ENCODE measurements at regions not wholly inside any gene's neighbourhood (a gene's known extent, or its start where the extent isn't known, plus 50 kb on each side); places are given as distances from the start of the nearest gene placed in this dataset.
A peak's percentile ranks its signal among the peaks of the same experiment; 100 is the strongest.

DNA sequence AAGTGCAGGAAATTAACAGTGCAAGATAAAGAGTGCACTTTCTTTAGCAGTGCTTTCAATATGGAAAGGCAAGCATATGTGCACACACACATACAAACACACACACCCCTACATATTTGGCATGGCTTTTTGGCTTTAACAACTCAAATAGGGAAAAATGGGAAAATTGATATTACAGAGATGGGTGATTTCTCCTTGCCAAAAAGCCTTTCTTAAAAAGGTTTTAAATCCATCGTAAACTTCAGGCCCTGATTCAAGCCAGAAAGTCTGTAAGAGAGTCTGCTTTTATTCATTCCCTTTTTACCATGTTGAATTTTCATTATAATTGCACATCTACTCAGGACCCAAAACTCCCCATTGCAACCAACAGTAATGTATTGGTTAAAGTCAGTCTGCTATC, 612.0 kb upstream of the ACTRT1 start:
- no peaks in the 10 kb centered on the region for H3K36me3 Mint-ChIP-seq (ENCODE audit: low read depth)
- no peaks in the 10 kb centered on the region for H3K27me3 Mint-ChIP-seq (ENCODE audit: low read depth)
- no peak overlapping the region for H3K27ac Mint-ChIP-seq
- H3K4me1 Mint-ChIP-seq = no peaks in the 10 kb centered on the region
- H3K9me3 Mint-ChIP-seq = peaks cover 11% of the 10 kb centered on the region
- no peak overlapping the region for H3K4me3 Mint-ChIP-seq
- TF ChIP-seq, protein P1, sequence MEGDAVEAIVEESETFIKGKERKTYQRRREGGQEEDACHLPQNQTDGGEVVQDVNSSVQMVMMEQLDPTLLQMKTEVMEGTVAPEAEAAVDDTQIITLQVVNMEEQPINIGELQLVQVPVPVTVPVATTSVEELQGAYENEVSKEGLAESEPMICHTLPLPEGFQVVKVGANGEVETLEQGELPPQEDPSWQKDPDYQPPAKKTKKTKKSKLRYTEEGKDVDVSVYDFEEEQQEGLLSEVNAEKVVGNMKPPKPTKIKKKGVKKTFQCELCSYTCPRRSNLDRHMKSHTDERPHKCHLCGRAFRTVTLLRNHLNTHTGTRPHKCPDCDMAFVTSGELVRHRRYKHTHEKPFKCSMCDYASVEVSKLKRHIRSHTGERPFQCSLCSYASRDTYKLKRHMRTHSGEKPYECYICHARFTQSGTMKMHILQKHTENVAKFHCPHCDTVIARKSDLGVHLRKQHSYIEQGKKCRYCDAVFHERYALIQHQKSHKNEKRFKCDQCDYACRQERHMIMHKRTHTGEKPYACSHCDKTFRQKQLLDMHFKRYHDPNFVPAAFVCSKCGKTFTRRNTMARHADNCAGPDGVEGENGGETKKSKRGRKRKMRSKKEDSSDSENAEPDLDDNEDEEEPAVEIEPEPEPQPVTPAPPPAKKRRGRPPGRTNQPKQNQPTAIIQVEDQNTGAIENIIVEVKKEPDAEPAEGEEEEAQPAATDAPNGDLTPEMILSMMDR (IDR thresholded peaks at IDR 0.05; ENCODE audit: unreplicated experiment in 3 of 3) = no peak

DNA sequence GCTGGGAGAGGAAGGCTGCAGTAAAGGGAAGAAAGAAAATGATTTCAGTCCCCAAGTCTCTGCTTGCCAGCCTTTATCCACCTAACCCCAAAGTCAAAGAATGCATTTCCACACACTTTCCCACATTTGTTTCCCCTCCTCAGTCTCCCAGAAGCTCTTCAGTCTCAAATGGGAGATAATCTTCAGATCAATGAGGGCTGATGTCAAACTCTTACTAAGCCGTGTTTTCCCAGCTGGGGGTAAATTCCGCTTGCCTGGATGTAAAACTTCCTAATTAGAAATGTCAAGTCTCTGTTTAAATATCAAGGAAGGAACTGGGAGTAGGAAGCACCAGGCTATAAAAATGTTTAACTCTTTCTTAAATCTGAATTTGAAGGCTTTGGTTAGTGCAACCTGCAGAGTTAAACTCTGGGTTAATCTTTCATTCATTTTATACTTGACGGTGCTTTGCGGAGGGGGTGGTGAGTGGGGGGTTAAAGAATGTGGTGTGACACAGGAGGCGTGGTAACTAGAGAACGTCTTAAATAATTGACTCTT, 601.4 kb upstream of the ACTRT1 start:
- Mint-ChIP-seq H3K4me1 (no peaks in the 10 kb centered on the region), H3K27me3 (ENCODE audit: low read depth) (no peaks in the 10 kb centered on the region), H3K4me3 (no peak overlapping the region), H3K27ac (peak overlapping the region in 1 of 3 experiments; percentile 68), H3K9me3 (peaks cover 15% of the 10 kb centered on the region), H3K36me3 (ENCODE audit: low read depth) (peaks cover 4% of the 10 kb centered on the region)
- TF ChIP-seq, protein P1 (IDR thresholded peaks at IDR 0.05; ENCODE audit: unreplicated experiment in 3 of 3) = no peak

DNA sequence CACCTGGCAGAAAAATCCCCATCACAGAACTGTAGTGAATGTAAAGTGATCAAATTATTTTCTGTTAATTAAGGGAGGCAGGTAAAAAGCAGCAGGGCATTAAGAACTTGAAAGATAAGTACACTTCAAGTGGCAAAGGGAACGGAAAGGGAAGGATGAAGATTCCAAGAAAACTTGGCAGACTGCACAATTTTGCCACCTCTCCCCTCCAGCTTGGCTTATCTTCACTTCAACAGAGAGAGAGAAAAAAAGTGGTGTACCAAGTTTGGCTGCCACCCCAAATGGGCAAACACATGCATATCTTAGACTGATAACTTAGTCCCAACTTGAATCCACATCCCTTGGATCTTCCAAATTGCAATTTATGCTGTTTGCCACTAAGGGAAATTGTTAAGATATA, 598.1 kb upstream of the ACTRT1 start:
- Mint-ChIP-seq H3K36me3 (ENCODE audit: low read depth) (no peaks in the 10 kb centered on the region), H3K9me3 (peaks cover 3% of the 10 kb centered on the region), H3K4me1 (no peaks in the 10 kb centered on the region), H3K27ac (no peak overlapping the region), H3K4me3 (no peak overlapping the region), H3K27me3 (ENCODE audit: low read depth) (no peaks in the 10 kb centered on the region)
- TF ChIP-seq, protein P1 (IDR thresholded peaks at IDR 0.05; ENCODE audit: unreplicated experiment in 3 of 3) = no peak

DNA sequence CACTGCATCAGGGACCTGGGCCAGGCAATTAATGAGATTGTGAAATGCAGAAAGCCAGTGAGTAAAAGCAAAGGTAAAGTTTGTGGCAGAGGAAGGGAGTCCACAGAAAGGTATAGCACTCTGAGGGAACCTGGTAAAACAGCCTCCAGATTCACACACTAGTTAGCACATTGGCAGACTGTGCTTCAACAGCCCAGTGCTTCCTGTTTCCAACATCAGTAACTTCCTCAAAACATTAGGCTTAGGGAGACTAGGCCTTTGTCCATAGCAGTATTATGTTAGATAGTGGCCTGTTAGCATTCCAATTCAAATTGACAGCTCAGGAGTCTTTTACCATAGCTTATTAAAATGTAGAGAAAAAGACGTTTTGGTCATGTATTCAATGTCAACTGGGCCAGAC, 582.6 kb upstream of the ACTRT1 start:
- Mint-ChIP-seq H3K36me3 (ENCODE audit: low read depth) (no peaks in the 10 kb centered on the region), H3K9me3 (peaks cover 6% of the 10 kb centered on the region), H3K27ac (no peak overlapping the region), H3K4me3 (no peak overlapping the region), H3K27me3 (ENCODE audit: low read depth) (no peaks in the 10 kb centered on the region), H3K4me1 (no peaks in the 10 kb centered on the region)
- TF ChIP-seq, protein P1 (IDR thresholded peaks at IDR 0.05; ENCODE audit: unreplicated experiment in 3 of 3) = no peak

DNA sequence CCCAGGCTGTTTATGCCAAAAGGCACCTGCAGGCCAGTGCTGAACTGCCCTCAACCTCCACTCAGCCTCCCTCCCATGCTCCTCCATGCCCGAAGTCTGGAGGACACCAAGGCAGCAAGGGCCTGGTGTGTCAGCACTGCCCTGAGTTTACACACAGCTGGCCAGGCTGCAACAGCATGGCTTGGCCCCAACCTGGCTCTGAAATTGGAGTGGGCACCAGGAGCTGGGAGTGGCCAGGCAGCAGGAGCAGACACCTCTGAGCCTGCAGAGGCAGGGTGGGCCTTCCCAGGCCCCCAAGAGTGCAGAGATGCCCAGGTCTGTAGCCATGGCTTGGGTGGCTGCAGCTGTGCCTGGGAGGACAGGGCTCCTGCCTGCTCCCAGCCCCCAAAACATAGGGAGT, 571.2 kb upstream of the ACTRT1 start:
- H3K9me3 Mint-ChIP-seq = peaks cover 8% of the 10 kb centered on the region
- no peak overlapping the region for H3K27ac Mint-ChIP-seq
- no peaks in the 10 kb centered on the region for H3K27me3 Mint-ChIP-seq (ENCODE audit: low read depth)
- TF ChIP-seq, protein P1 (IDR thresholded peaks at IDR 0.05; ENCODE audit: unreplicated experiment in 3 of 3) = no peak
- H3K4me1 Mint-ChIP-seq = no peaks in the 10 kb centered on the region
- H3K36me3 Mint-ChIP-seq (ENCODE audit: low read depth) = no peaks in the 10 kb centered on the region
- no peak overlapping the region for H3K4me3 Mint-ChIP-seq

DNA sequence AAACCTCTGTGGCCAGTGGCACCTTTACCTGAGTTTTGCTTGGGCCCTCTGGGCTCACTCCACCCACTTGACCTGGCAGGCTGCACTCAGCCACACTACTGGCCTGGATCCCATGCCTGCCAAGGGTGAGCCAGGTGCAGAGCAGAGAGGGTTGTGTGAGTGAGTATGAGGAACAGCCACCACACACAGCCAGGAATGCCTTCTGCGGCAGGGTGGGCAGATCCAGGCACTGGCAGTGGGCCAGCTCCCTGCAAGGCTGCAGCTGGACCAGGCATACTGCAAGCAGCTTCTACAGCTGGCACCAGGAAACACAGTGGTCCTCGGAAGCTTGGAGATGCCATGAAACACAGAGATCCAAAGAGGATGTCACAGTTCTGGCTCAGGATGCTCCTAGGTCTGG, 570.1 kb upstream of the ACTRT1 start:
- Mint-ChIP-seq H3K4me3 (no peak overlapping the region), H3K27me3 (ENCODE audit: low read depth) (no peaks in the 10 kb centered on the region), H3K4me1 (no peaks in the 10 kb centered on the region)

More for the DNA sequence above, 570.1 kb upstream of the ACTRT1 start:
- Mint-ChIP-seq H3K27ac (no peak overlapping the region), H3K9me3 (peaks cover 8% of the 10 kb centered on the region), H3K36me3 (ENCODE audit: low read depth) (no peaks in the 10 kb centered on the region)
- TF ChIP-seq, protein P1 (IDR thresholded peaks at IDR 0.05; ENCODE audit: unreplicated experiment in 3 of 3) = no peak

Measured in nephron (organoid).